ENCODE measurements at regions not wholly inside any gene's neighbourhood (a gene's known extent, or its start where the extent isn't known, plus 50 kb on each side); places are given as distances from the start of the nearest gene placed in this dataset.

DNA sequence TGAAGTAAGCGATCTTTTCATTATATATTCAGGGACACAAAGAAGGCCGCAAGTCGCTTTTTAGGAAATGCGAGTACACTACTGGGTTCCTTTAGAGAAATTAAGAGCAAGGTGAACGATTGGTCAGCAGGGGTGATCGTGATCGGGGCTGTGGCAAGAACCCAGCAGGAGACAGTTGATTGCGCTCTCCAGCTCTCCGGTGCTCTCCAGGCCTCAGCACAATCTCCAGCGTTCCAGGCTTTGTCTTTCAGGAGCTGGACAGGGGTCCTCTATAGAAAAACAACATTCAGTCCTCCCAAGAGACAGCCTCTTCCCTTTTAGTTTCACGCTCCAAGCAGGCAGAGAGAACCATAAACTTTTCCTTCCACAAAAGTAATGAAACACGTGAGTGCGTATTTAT is 170.5 kb upstream of the KLF6 start:
- TF ChIP-seq CTCF (IDR thresholded peaks at IDR 0.05; ENCODE audit: insufficient read depth, low read length, poor library complexity, severe bottlenecking) (no peak), EZH2phosphoT487 (conservative IDR thresholded peaks at IDR 0.05; ENCODE audit: low read length) (no peak)
